ENCODE measurements at regions not wholly inside any gene's neighbourhood (a gene's known extent, or its start where the extent isn't known, plus 50 kb on each side); places are given as distances from the start of the nearest gene placed in this dataset.

DNA sequence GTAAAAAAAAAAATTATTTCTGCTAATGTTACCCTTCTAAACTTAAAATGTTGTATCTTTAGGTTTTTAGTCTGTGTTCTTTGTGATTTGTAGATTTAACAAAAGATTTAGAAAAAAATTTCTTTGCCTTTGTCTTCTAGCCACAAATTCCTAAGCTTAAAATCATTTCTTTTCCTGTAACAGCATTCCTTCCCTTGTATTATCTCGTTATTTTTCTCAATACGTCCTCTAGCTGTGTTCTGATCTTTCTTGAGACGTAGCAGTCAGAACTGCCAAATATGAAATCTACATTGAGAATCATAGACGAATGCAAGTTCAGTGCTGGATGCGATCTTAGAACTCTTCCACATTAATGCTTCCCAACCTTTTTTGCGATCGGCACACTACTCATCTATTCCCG lies 283.1 kb downstream of the UTRN start:
- TF ChIP-seq POLR2A (IDR thresholded peaks at IDR 0.05): no peak
- TF ChIP-seq, protein P1, sequence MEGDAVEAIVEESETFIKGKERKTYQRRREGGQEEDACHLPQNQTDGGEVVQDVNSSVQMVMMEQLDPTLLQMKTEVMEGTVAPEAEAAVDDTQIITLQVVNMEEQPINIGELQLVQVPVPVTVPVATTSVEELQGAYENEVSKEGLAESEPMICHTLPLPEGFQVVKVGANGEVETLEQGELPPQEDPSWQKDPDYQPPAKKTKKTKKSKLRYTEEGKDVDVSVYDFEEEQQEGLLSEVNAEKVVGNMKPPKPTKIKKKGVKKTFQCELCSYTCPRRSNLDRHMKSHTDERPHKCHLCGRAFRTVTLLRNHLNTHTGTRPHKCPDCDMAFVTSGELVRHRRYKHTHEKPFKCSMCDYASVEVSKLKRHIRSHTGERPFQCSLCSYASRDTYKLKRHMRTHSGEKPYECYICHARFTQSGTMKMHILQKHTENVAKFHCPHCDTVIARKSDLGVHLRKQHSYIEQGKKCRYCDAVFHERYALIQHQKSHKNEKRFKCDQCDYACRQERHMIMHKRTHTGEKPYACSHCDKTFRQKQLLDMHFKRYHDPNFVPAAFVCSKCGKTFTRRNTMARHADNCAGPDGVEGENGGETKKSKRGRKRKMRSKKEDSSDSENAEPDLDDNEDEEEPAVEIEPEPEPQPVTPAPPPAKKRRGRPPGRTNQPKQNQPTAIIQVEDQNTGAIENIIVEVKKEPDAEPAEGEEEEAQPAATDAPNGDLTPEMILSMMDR (IDR thresholded peaks at IDR 0.05): no peak
- no peak for TF ChIP-seq POLR2AphosphoS5 (IDR thresholded peaks at IDR 0.05)

Data from gastroesophageal sphincter (tissue), 3 donors.